ENCODE measurements at regions not wholly inside any gene's neighbourhood (a gene's known extent, or its start where the extent isn't known, plus 50 kb on each side); places are given as distances from the start of the nearest gene placed in this dataset.

GRCh38 chr5:123830575-123830974, 318.6 kb downstream of the CSNK1G3 start:
- no peaks in the 10 kb centered on the region for H3K36me3 ChIP-seq (ENCODE audit: control insufficient read depth in 4 of 4, insufficient read depth in 3 of 4, low read depth in 1 of 4, low read length in 3 of 4)
- no peak for TF ChIP-seq NR2F2 (IDR thresholded peaks at IDR 0.05)
- no peak for TF ChIP-seq REST (IDR thresholded peaks at IDR 0.05)
- TF ChIP-seq RAD21 (IDR thresholded peaks at IDR 0.05), result no peak
- no peak for TF ChIP-seq ATF3 (IDR thresholded peaks at IDR 0.05)
- no peak for TF ChIP-seq HNF4G (IDR thresholded peaks at IDR 0.05)
- TF ChIP-seq JUND (IDR thresholded peaks at IDR 0.05), result no peak
- TF ChIP-seq SP1 (IDR thresholded peaks at IDR 0.05), result no peak
- TF ChIP-seq YY1 (IDR thresholded peaks at IDR 0.05), result no peak
- no peak for TF ChIP-seq FOXA2 (IDR thresholded peaks at IDR 0.05)
- no peak for TF ChIP-seq RXRA (IDR thresholded peaks at IDR 0.05)
- no peak for TF ChIP-seq TAF1 (conservative IDR thresholded peaks at IDR 0.05)
- no peak for TF ChIP-seq FOXA1 (IDR thresholded peaks at IDR 0.05)
- no peak for TF ChIP-seq HNF4A (conservative IDR thresholded peaks at IDR 0.05)
- no peak for TF ChIP-seq ZBTB33 (IDR thresholded peaks at IDR 0.05)
- TF ChIP-seq CTCF (IDR thresholded peaks at IDR 0.05; ENCODE audit: low read depth, low read length, missing input control), result no peak
- no peak for TF ChIP-seq GABPA (IDR thresholded peaks at IDR 0.05 in 1 of 2, conservative IDR thresholded peaks at IDR 0.05 in 1 of 2)
- TF ChIP-seq MAX (IDR thresholded peaks at IDR 0.05), result no peak
- H3K9me3 ChIP-seq (ENCODE audit: control insufficient read depth in 4 of 4, low read length in 3 of 4), result no peaks in the 10 kb centered on the region
- no peak for DNase-seq (ENCODE audit: low spot score)
- no peaks in the 10 kb centered on the region for H3K27me3 ChIP-seq (ENCODE audit: control insufficient read depth in 4 of 4, insufficient read depth in 4 of 4, low read length in 3 of 4)
- no peak overlapping the region for H3K27ac ChIP-seq (ENCODE audit: low read depth in 1 of 2, low read length in 2 of 2)
- no peak overlapping the region for H3K9ac ChIP-seq (ENCODE audit: low read depth in 1 of 2, low read length in 2 of 2)
- WGBS, result 74% methylated on average over 2 of the region's 2 CpGs
- no peaks in the 10 kb centered on the region for H3K4me1 ChIP-seq (ENCODE audit: control insufficient read depth in 4 of 4, insufficient read depth in 4 of 4, low read length in 3 of 4)
- no peak overlapping the region for H3K4me3 ChIP-seq (ENCODE audit: low read depth in 1 of 3, low read length in 3 of 3)

- H3K9me3 ChIP-seq (ENCODE audit: control insufficient read depth in 4 of 4, low read length in 3 of 4), result no peaks in the 10 kb centered on the region
- DNase-seq (ENCODE audit: low spot score), result no peak
- no peaks in the 10 kb centered on the region for H3K36me3 ChIP-seq (ENCODE audit: control insufficient read depth in 4 of 4, insufficient read depth in 3 of 4, low read depth in 1 of 4, low read length in 3 of 4)
- WGBS, result 93% methylated on average over 2 of the region's 2 CpGs
- no peak overlapping the region for H3K9ac ChIP-seq (ENCODE audit: low read depth in 1 of 2, low read length in 2 of 2)
- H3K27me3 ChIP-seq (ENCODE audit: control insufficient read depth in 4 of 4, insufficient read depth in 4 of 4, low read length in 3 of 4), result no peaks in the 10 kb centered on the region
- no peak for TF ChIP-seq FOXA2 (IDR thresholded peaks at IDR 0.05)
- no peak for TF ChIP-seq YY1 (IDR thresholded peaks at IDR 0.05)
- TF ChIP-seq RAD21 (IDR thresholded peaks at IDR 0.05), result no peak
- TF ChIP-seq HNF4G (IDR thresholded peaks at IDR 0.05), result no peak
- TF ChIP-seq REST (IDR thresholded peaks at IDR 0.05), result no peak
- no peak for TF ChIP-seq NR2F2 (IDR thresholded peaks at IDR 0.05)
- TF ChIP-seq FOXA1 (IDR thresholded peaks at IDR 0.05), result no peak
- TF ChIP-seq HNF4A (conservative IDR thresholded peaks at IDR 0.05), result no peak
- no peak for TF ChIP-seq EGR1 (IDR thresholded peaks at IDR 0.05; ENCODE audit: low read depth in 2 of 2)
- no peak for TF ChIP-seq ATF3 (IDR thresholded peaks at IDR 0.05)
- TF ChIP-seq JUND (IDR thresholded peaks at IDR 0.05), result no peak
- no peak for TF ChIP-seq ZBTB33 (IDR thresholded peaks at IDR 0.05)
- no peak for TF ChIP-seq SP1 (IDR thresholded peaks at IDR 0.05)
- H3K27ac ChIP-seq (ENCODE audit: low read depth in 1 of 2, low read length in 2 of 2), result no peak overlapping the region
- H3K4me3 ChIP-seq (ENCODE audit: low read depth in 1 of 3, low read length in 3 of 3), result no peak overlapping the region
- H3K4me1 ChIP-seq (ENCODE audit: control insufficient read depth in 4 of 4, insufficient read depth in 4 of 4, low read length in 3 of 4), result no peaks in the 10 kb centered on the region
These were observed 315.8 kb downstream of the CSNK1G3 start for GRCh38 chr5:123827811-123828210.
